GM04503 (cell line): ENCODE measurements at regions not wholly inside any gene's neighbourhood (a gene's known extent, or its start where the extent isn't known, plus 50 kb on each side); places are given as distances from the start of the nearest gene placed in this dataset.

ENCODE experiments used
- DNase-seq: peaks from one replicate; pipeline ENCODE4 v3.0.0-alpha.2; 2012; ENCODE audit warnings: low read depth

DNA sequence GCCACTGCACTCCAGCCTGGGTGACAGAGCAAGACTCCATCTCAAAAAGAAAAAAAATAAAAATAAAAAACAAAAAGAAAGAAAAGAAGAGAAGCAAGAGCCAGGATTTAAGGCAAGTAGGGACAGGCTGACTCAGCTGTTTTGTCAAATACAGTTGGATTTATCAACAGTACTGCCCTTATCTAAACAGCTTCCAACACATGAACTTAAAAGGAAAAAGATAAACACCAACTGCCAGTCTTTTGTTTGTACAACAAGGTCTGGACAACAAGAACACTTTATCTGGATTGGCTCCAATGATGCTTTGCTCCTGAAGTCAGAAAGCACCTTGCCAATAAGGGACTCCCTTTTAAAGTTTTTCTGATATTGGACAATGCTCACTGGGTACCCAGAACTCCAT lies 886.0 kb downstream of the ADGRL2 start:
- no peak for DNase-seq

DNA sequence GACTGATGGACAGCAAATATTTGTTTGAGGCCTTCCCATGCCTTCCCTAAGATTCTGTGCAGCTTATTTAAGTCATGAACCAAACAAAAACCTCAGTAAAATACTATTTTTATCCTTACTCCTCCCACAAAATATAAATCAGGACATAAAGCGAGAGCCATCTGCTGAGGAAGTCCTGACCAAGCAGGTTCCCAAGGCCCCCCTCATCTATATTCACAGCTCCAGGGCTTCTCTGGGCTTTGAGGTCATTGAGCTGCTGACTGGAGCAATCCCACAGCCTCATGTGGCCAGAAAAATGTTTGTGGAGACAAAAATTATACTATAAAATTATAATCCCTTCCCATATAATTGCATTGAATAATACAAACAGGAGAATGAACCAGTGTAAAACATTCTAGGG lies 846.2 kb downstream of the ADGRL2 start:
- DNase-seq, result no peak

DNA sequence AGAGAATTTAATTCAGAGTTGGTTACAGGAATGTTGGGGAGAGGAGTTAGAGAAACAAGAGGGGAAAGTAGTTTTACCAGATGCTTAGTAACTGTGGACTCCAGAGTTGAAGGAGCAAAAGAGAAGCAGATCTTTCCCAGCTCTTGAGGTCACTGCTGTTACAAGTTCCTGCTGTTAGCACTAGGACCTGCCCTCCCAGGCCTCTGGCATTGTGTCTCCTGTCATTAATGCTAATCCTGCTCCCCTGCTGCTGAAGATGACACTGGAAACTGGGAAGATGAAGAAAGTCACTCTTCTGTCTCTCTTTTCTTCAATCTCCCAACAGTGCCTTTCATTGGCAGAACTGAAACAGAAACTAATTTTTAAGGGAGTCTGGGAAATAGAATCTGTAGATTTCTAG lies 845.6 kb downstream of the ADGRL2 start:
- no peak for DNase-seq

DNA sequence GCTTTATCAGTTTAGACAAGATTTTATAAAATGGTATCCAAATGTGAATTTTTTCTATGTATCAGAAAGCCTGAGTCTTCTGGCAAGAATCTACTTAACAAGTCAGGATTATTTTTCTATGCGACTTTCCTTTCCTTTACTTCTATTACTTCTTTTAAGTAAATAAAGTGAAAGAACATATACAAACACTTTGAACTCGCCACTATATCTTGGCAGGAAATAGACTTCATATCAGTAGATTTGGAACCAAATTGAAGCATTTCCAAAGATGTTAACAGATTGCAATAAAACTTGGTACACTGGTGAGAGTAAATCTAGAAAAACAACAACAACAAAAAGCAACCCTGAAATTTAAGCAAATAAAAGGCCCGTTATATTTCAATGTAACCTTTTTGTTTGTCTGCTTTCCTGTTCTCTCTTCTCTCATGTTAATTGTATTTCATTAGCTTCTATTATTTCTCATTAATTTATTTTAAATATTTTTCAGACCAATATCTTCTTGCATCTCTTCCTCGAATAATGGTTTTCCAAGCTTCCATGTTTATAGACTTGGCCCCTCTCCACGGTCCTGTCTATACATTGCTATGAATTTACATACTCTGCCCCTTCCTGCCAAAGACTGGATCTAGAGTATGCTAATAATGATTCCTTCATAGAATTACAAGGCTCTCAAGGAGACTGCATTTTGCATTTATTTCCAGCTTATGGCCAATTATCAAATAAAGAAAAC lies 843.6 kb downstream of the ADGRL2 start:
- no peak for DNase-seq

DNA sequence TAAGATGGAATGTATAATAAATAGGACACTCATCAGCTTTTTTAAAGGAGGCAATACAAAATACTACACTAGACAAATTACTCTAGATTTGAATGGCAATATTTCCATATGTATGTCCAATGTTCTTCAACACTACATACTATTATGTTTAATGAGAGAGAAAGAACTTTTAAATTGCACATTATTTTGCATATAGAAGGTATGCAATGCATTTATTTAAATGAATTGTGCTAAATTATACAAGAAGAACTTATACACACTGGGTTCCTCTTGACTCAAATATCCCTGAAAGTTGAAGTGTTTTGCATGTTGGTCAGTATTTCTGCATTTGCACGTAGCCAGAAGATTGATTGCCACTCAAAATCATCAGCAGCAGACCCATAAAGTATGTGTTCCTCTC lies 839.6 kb downstream of the ADGRL2 start:
- no peak for DNase-seq

DNA sequence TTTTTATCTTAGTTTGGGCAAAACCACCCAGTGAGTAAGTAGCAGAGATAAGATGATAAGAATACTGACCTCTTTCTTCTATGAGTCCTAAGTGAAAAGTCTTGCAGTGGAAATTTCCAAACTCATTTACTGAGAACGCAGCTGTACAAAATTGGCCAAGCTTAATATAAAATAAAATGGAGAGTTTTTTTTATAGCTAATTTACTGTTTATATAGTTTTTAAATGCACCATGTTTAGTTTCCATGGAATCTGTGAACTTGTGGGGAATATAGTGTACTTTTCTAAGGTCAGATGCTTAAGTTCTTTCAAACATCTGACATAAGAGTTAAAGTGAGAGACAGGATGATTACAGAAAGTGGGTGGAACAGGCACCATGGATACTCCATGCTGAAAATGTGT lies 833.5 kb downstream of the ADGRL2 start:
- no peak for DNase-seq

DNA sequence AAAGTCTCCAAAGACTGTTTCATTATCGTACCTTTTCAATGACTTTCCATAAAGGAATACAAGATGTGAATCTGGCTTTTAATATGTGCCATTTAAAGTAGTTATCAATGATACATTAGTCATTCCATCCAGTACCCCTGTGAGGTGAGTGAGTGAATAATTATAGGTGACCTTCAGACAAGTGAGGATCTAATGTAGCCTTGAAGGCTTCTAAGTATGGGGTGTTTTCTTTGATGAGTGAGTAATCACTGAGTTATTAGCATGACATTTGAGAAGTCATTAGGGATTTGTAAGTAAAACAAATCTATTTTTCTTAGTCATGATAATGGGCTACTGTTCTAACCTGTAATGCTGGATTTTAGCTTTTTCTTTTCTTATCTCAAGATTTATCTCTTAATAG lies 831.4 kb downstream of the ADGRL2 start:
- no peak for DNase-seq

DNA sequence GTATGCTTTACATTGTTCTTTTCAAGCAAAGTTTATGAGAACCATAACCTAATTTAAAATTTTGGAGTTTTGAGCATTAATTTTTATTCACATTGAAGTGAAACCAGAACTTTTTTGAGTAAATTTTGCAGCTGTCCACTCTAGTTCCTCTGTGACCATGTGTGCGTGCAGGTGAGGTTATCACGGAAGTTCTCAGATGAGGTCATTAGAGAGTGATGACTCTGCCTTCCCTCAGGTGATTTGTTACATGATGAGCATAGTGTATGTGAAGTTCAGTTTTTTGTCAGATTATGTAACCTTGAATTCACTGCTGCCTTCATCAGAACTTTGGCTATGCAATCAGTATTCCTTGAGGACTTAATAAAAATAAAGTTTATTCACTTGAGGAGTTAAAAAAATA lies 828.2 kb downstream of the ADGRL2 start:
- no peak for DNase-seq

DNA sequence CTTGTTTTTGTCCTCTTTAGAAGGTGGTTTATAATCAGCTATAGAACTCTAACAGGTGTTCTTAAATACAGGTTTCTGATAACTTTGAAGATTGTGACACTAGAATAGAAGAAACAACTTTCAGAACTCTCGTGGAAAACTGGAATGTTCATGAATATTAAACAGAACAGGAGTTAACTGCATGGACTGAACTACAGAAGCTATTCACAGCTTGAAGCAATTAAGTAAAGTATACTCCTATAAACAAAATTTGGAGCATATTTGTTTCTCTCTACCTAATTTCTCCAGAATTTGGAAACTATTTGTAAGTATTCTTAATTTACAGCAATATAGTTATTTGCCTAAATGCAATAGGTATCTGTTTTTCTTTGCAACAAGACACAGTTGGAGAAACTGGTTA lies 824.8 kb downstream of the ADGRL2 start:
- no peak for DNase-seq

DNA sequence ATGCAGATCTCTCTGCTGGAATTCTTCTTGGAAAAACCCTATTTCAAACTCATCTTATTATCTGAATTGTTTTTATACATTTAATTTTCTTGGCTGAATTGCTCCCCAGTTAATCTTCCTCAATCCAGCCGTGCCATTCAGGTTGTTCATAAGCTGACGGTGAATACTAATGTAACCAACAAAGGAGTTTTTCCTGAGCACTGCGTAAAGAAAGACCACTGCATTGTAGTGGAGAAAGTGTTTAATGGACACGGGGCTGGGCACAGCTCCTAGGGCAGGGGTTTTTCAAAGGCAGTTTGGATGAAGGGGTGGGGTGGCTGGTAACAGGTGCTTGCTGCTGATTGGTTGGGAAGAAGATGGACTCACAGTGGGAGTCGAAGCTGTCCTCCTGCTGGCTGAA lies 820.3 kb downstream of the ADGRL2 start:
- DNase-seq, result no peak

DNA sequence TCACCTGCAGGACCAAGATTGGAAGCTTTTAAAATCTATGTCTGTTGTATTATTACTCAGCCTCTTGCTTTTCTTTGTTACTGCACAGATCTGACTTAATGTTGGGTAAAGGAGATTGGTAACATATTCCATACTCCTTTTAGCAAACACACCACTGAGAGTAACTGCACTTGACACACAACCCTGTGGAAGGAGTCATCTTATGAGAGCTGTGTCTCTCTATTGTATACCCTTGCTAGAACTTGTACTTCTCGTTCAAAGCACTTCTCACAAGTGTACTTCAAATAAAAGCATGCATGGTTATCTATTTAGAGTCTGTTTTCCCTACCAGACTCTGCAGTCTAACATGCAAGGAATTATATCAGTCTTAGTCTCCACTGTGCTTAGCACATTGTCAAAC lies 813.4 kb downstream of the ADGRL2 start:
- no peak for DNase-seq

DNA sequence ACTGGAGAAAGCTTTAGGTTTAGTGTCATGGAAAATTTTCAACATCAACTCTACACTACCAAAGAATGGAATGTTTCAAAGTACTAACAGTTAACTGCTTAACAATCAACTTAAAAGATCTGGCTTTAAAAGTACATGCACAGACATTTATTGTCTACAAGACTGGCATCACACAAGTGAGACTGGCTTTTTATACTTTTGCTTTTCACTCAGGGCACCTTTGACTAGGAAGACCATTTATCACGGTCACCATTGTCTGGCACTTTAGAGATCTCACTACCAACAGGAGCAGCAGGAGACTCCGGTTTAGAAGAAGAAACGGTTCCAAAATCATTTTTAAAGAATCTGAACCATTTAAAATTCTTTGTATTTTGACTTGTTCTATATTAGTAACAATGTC lies 812.3 kb downstream of the ADGRL2 start:
- DNase-seq, result no peak

DNA sequence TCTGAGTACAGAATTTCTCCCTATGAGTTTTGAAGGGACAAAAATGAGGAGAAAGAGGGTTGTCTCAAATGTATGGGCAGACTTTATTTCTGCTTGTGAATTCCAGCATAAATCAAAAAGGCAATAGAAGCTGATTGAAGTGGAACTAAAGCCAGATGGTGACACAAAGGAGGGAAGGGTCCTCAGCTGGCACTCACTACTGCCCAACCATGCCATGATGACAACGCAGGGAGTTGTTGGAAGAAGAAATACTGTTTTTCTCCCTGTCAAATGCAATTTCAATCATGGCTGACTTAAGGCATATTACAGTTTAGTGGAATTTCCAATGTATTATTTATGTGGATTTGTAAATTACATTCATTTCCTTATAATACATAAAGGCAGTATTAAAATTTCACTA lies 805.8 kb downstream of the ADGRL2 start:
- DNase-seq, result no peak

DNA sequence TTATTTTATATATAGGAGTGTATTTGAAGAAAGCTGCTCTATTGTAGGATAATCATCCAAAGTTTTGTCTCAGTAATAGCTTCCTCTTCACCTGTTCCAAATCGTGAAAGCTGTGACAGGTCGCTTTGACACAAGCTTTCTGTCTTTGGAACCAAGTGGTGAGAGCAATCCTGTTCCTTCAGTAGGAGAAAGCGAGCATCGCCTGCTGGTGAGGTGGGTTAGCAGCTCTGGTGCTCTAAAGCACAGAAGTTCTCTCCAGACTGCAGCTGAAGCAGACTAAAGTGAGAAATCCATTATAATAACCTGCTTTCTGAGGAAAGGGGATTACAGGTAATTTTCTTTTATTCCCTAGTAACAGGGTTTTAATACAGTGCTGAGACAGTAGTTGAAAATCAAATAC lies 803.8 kb downstream of the ADGRL2 start:
- DNase-seq, result no peak

DNA sequence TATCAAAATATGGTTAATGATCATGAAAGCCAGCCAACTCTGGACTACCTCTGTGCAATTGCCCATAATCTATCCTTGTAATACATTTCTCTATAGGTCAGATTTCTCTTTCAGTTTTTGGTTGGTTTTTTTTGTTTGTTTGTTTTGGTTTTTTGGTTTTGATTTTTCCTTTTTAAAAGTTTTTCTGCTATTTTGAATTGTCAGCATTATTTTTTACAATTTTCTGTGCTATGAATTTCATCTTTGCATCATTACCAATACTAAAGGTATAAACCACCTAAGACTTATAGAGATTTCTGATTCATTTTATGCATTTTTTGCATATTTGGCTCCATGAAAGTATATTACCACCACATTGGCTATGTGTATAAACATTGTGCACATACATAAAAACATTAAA lies 799.6 kb downstream of the ADGRL2 start:
- DNase-seq, result no peak

DNA sequence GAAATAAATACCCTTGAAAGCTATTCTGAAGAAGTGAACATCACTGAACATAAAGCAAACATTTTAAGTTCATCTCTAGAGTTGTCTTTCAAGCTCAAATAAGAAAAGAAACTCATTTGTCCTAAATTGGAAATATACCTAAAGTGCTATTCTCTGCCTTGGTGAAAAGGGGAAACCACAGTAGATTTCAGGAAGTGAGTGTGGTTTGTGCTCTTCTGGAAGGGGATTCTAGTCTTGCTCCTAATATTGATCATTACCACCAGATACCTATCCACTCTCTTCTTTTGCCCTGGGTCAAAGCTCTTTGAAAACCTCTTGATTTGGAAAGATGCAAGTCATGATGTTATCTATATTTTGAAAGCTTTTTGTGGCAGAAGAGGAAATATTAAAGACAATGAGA lies 798.1 kb downstream of the ADGRL2 start:
- no peak for DNase-seq

DNA sequence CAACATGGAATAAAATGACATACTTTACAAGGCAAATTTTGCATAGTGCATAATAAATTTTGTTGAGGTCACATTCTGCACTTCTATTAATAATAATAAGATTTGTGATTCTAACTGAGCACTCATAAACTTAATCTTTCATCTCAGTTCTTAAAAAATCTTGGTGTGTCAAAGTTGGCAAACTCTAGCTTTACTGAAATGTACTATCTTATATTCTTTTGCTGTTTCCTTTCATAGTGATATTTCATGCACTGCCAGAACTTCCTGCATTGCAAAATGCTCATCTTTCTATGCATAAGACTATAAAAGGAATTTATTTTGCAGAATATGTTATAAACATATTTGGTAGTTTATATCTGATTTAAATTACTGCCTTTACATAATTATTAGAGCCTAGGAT lies 797.6 kb downstream of the ADGRL2 start:
- no peak for DNase-seq

DNA sequence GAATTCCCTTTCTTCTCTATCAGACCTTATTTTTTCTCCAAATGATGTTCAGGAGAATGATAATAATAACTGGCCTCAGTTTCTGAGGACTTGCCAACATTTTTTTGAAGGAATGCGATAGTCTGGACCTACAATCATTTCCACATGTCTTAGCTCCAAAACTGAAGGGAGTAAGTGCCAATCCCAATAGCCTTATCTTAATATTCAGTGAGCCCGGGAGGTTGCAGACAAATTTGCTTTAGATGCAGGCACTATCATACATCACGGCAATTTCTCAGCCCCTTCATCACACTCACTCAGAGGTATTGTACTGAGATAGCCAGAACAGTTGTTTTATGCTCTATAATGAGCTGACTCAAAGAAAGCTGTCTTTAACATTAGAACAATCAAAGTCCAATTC lies 796.9 kb downstream of the ADGRL2 start:
- DNase-seq, result no peak

DNA sequence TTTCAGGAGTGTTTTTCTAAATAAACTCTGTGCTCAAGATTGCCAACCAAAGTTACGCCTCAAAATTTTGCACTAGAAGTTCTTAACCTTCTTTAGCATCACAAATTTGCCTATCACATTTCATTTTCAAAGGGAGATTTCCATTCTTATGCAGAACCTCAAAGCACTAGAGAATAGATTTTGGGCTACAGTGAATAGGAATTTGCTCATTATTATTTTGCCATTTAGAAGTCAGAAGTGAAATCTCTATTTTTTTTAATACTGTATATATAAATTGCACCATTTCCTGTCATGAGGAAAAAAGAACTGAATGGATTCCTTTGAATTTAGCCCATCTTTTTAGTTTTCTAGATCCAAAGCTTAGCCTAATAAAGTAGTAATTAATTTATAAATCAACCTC lies 796.4 kb downstream of the ADGRL2 start:
- DNase-seq, result no peak

DNA sequence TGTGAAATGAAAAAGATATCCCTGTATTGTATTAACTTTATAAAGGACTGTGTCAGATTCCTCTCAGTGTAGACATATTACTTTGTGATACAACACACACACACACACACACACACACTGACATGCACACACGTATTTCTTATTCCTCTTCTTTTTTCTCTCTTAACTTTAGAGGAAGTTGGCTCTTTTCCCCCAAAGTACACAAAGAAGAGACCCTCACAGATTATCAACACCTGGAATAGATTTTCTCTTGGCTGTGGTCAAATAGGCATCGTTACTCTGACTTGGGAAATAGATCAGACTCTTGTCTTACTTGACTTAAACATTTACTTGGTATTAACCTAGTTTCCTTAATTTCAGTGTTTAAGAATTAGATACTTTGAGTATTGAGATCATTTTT lies 792.8 kb downstream of the ADGRL2 start:
- no peak for DNase-seq

DNA sequence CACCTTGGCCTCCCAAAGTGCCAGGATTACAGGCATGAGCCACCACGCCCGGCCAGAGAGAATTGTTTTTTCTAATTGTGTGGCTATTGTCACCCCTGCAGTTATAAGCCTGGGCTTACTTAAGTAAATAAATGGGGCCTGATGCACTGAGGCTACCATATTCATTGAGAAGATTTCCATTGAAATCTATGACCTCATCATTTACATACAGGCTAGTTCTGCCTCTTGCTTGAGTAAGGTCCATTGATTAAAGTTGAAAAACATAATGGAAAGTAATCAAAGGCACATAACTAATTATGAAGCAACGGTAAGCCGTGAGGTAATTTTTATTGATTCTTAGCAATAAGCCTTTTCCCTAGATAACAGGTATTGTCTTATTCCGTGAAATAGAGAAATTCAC lies 788.9 kb downstream of the ADGRL2 start:
- DNase-seq, result no peak

DNA sequence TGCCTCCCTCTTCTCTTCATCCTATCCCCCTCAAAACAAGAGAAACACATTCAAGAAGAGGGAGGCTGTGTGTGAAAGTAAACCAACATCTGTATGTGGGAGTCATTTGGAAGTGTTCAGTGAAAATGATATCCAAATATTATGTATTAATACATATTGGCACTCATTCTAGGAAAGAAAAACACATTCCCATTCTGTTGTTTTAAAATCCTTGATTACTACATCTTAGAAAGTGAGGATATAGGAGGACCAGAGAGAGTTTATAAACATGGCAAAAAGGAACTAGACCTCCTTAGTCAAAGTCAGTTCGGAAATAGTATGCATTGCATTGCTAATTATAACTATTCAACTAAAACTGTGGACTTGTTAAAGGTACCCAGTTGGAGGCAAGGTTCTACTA lies 786.6 kb downstream of the ADGRL2 start:
- no peak for DNase-seq

DNA sequence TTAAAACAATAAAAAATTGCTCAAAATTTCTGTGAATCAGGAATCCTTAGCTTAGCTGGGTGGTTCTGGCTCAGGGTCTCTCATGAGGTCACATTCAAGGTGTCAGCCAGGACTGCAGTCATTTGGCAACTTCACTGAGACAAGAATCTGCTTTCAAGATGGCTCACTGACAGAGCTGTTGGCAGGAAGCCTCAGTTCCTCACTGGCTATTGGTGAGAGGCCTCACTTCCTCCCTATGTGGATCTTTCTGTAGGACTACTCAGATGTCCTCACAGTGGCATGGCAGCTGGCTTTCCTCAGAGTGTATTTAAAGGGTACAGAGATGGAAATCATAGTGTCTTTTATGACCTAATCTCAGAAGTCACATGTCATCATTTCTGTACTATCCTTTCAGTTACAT lies 785.7 kb downstream of the ADGRL2 start:
- no peak for DNase-seq

DNA sequence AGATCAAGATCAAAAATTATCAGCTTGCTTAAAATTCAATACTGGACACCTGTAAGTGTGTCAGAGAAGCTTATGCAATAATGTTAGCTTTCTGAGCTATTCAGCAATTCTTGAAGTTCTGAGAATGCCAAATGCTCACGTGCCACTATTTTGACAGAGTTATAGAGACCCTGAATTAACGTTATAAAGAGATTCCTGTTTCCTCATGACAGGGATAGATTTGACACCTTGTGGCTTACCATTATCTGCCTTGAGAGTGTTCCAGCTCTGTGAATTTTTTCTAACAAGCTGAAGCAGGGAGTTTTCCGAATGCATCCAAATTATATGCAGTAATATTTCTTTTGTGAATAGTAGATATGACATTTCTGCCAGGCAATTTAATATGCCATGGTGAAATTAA lies 781.6 kb downstream of the ADGRL2 start:
- DNase-seq, result no peak
